ENCODE measurements at regions not wholly inside any gene's neighbourhood (a gene's known extent, or its start where the extent isn't known, plus 50 kb on each side); places are given as distances from the start of the nearest gene placed in this dataset.

- TF ChIP-seq CTCF (IDR thresholded peaks at IDR 0.05) (no peak), EZH2 (IDR thresholded peaks at IDR 0.05) (no peak), EZH2phosphoT487 (IDR thresholded peaks at IDR 0.05) (no peak)
Observed at GRCh38 chr2:71783815-71784214, 330.5 kb downstream of the DYSF start.

Data from neural progenitor cell (in vitro differentiated cells).